HG02938 (cell line): ENCODE measurements at regions not wholly inside any gene's neighbourhood (a gene's known extent, or its start where the extent isn't known, plus 50 kb on each side); places are given as distances from the start of the nearest gene placed in this dataset.
"Not testable (repeated sequence)": the region's sequence is repeated elsewhere in the genome, so short reads cannot be mapped to it uniquely, and the experiment has no call there.

Source experiments
- ATAC-seq: cut with Tn5 transposase; IDR thresholded peaks from one replicate; pipeline ENCODE4 v1.9.1; 2021; ENCODE audit warnings: mild to moderate bottlenecking, moderate library complexity; ENCODE audit not compliant: unreplicated experiment

DNA sequence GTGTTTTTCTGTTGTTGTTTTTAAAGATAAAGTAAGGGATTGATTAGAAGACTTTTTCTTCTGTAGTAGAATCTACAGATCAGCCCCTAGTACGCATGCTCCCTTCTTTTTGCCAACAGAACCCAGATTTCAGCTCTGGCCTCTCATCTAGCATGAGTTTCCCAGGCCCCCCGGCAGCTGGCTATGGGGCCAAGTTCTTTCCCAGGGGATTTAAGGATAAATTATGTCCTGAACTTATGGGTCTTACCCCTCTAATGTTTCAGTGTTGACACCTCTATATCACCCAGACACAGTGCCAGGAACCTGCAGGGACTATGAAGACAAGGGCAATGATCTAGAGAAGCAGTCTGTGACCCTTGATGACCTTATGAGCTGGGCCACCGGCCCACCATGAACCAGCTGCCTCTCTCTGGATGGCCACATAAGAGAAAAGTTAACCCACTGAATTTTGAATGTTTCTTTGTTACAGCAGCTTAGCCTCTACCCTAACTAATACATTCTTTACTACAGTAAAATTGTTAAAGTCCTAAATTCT is 150.5 kb downstream of the UNC5CL start:
- no peak for ATAC-seq

DNA sequence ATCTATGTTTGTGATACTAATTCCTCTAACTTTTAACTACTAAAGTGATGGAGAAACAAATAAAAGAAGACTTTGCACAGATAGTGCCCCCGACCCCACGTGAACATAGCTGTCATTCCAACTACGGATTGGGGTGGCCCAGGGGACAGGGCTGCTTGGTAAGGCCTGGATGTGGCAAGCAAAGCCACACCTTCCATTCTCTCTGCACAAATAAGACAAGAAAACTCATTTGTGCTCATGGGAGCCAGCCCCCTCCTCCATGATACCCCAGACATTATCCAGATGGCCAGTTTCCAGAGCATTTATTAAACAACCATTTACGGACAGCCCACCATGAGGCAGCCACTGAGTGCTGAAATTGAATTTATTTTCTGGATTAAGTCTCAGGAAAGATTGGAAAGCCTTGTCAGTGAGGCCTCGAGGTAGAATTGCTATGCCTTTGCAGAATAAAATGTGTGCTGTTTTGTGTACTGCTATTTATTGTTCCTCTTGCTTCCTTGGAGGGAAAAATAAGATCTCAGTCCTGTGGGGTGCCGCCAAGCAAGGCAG is 151.2 kb downstream of the UNC5CL start:
- no peak for ATAC-seq

DNA sequence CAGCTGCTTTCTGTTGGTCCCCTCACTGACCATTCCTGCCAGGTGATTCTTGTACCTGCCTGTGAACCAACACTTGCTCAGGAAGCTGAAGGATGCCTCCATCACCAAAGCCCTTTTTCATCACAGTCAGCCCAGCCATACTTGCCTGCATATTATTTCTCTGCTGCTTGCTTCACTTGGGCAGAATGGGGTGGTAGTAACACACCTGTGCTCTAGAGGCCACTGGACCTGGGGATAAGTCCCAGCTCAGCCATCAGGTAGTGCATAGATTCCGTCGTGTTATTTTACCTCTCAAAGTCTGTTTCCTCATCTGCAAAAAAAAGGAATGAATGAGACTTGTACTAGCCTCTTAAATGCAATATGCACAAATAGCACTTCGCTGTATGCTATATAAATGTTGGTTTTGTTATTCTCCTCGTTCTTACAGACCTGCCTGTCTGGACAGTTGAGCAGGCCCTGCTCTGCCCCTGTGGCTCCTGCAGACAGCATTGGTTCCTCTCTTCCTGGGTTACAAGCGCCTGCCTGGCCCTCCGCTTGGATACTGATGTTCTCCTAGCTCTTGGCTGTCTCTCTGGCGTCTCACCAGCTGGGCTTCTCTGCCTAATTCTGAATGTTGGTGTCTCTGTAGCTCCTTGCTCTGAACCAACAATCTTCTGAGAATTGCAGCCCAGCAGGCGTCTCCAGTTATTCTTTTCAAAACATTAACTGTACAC is 151.8 kb downstream of the UNC5CL start:
- no peak for ATAC-seq

DNA sequence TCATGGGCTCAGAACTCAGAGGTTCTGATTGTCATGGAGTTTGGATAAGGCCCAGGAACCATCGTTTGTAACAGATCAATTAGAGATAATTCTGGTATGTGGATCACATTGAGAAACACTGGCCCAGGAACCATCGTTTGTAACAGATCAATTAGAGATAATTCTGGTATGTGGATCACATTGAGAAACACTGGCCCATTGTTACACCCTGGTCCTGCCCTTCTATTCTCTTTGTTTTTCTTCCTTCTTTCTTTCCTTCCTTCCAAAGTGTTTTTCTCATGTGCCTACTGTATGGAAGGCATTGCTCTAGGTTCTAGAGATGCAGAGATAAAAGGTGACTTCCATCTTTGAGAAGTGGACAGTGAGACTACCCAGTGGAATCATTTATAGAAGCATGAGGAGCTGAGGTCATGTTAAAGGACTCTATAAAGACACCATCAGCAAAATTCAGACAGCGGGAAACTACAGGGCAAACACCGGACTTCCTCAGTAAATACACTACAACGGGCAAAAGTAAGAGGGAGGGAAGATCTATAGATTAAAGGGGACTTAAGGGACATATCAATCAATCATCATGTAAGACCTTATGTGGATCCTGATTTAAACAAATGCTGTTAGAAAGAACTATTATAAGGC is 153.8 kb downstream of the UNC5CL start:
- ATAC-seq, result no peak

DNA sequence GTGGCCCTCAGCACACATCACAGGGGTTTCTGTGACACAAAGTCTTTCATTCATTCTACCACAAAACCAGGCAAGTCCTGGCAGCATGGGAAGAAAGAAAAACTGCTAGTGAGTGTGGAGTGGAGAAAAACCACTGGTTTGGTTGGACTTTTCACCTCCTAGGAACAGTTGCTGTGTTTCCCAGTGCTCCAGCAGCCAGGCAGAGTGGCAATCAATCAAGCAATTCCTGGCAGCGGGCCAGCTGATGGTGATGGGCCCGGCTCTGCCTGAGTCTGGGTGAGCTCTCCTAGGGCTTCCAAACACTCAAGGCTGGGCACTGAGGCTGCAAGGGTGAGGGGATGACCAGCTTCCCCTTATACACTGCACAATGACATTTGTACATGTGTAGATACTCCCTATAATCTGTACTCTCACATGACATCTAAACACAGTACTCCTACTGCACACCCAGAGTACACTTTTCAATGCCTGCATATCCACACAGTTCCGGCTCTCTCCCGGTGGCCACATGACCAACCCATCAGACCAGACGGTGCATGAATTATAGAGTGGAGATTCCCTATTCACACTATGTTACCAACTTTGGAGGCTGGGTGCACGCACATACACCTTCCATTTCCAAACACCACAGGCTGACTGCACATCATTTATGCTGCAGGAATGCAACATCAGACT is 156.6 kb downstream of the UNC5CL start:
- ATAC-seq, result no peak

DNA sequence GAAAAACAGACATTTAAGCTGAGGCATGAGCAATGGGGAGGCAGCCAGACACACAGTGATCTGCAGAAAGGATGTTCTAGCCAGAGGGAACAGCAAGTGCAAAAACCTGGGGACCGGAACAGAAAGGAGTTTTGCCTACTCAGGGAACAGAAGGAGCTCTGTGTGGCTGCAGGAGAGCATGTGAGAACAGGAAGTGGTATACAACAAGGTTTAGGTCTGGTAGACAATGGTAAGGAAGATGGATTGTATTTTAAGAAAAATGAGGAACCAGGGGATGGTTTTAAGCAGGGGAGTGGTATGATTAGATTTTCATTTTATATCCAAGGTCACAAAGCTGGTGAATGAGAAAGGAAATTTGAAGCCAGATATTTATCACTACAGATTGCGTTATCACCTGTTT is 157.5 kb downstream of the UNC5CL start:
- ATAC-seq, result no peak

DNA sequence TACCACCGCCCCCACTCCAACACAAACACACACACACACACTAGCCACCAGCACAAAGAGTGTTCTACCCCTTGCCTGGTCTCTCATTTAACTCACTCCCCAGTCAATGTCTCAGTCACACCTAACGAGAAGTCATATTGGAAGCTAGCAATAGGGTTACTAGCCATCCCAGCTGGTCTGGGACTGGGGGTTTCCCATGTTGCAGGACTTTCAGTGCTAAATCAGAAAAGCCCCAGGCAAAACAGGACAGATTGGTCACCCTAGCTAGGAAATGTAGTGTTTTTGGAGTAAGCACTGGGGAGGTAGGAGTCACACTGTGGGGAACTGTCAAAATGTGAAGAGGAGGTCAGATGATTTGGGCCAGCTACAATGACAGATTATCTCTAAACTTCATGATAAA is 158.1 kb downstream of the UNC5CL start:
- ATAC-seq, result no peak

DNA sequence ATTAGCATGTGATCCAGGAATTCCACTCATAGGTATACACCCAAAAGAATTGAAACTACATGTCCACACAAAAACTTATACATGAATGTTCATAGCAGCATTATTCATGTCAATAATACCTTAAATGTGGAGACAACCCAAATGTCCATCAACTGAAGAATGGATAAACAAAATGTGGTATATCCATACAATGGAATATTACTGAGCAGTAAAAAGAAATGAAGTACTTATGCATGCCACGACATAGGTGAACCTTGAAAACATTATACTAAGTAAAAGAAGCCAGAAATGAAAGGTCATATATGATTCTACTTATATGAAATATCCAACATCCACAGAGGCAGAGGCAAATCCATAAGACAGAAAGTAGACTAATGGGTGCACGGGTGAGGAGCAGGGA is 159.9 kb downstream of the UNC5CL start:
- no peak for ATAC-seq

DNA sequence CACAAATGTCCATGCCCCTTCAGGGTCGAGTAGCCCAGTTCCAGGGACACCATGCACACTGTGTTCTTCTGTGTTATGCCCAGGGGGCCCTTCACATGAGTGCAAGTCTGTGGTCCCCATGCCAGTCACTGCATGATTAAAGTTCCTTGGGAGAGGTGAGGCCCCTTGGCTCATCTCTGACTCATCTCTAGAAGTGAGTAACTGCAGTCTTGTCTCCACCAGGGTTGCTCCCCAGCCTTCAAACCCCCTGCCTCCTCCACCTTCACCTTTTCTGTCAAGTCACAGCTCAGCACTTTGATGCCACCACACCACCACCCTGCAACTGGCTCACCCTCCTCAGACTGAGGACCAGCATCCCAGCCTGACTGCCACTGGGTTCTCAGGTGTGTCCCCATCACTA is 161.7 kb downstream of the UNC5CL start:
- no peak for ATAC-seq

DNA sequence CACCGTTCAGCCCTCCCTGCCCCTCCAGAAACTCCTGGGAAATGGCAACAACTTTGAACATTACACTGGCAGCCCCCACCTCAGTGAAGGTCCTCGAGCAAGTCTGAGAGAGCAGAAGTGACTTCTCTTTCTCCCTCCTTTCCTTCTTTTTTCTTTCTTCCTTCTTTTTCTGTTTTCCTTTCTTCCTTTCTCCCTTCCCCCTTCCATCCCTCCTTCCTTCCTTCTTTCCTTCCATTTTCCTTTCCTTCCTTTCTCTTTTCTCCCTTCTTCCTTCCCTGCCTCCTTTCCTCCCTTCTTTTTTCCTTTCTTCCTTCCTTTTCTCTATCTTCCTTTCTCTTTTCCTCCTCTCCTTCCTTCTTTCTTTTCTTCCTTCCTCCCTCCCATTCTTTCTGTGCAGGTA is 162.7 kb downstream of the UNC5CL start:
- no peak for ATAC-seq

DNA sequence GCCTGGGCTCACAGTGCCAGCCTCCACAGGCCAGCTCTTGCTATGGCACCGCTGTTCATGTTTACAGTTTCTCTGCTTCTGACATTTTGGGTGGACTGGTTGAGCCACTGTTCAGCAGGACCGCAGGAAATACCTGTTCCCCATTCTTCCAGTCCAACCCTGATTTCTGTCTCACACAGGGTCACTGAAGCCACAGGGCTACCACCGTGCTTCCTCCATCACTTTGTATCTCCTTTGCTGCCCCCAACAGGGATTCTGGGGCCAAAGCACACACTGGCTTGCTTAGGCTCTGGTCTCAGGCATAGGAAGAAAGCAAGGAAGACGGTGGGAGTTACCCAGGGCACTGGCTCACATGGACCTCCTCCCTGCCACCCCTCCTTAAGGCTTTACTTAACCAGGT is 164.5 kb downstream of the UNC5CL start:
- ATAC-seq, result no peak

DNA sequence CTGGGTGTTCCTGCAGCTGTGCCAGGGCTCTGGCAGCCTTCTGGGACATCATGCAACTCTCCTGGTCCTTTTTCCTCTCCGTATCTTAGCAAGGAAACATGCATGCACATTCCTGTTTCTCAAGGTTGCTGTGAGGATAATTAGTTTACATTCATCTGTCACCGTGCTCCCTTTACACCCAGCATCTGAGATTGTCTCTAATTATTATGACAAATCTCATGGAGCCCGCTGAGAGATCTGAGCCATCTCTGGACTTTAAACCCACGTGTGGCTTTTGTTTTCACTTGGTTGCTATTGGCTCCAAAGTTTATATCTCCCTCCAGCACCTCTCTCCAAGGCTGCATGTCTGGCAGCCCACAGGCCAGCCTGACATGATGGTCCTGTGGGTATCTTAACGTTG is 167.6 kb downstream of the UNC5CL start:
- no peak for ATAC-seq

DNA sequence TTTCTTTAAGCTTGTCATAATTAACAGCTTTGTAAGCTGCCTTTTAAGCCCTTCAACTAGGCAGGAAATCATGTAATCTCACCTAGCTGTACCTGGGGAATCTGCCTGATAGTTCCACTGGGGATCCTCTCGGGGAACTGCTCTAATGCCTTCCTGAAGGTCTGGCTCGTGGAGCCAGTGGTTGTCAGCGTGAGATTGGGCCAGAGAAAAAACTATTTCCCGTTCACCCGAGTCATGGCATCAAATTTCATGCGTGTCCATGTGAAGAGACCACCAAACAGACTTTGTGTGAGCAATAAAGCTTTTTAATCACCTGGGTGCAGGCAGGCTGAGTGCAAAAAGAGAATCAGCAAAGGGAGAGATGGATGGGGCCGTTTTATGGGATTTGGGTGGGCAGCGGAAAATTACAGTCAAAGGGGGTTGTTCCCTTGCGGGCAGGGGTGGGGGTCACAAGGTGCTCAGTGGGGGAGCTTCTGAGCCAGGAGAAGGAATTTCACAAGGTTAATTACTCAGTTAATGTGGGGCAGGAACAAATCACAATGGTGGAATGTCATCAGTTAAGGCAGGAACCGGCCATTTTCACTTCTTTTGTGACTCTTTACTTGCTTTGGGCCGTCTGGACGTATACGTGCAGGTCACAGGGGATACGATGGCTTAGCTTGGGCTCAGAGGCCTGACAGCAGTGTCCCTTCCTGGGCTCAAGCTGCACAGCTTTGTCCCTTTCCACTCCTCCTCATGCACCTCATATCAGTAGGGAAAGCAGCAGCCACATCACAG is 170.7 kb downstream of the UNC5CL start:
- not testable (repeated sequence) for ATAC-seq

DNA sequence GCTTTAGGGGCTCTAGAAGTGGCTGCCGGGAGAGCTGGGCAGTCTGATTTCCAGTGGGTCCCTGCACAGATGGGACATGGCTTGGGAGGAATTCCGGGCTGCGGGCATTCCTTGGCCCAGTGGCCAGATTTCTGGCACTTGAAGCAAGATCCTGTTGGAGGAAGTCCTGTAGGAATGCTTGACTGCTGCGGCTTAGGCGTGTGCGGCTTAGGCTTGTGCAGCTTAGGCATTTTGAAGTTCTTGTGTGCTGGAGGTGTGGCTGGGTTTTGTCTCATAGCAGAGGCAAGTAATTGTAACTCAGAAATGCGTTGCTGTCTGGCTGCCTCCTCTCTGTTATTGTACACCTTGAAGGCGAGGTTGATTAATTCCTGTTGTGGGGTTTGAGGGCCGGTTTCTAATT is 171.5 kb downstream of the UNC5CL start:
- not testable (repeated sequence) for ATAC-seq

DNA sequence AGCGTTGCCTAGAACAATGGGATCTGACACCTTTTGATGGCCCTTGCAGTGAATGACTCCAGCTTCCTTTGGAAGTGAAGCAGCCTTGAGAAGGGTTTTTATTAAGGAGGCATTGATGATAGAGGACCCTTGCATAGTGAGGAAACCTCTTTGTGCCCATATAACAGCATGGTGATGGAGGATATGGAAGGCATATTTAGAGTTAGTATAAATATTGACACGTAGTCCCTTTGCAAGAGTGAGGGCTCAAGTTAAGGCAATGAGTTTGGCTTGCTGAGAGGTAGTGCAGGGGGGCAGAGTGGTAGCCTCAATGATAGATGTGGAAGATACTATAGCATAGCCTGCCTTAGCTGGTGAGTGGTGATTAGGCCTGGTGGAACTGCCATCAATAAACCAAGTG is 173.8 kb downstream of the UNC5CL start:
- not testable (repeated sequence) for ATAC-seq

DNA sequence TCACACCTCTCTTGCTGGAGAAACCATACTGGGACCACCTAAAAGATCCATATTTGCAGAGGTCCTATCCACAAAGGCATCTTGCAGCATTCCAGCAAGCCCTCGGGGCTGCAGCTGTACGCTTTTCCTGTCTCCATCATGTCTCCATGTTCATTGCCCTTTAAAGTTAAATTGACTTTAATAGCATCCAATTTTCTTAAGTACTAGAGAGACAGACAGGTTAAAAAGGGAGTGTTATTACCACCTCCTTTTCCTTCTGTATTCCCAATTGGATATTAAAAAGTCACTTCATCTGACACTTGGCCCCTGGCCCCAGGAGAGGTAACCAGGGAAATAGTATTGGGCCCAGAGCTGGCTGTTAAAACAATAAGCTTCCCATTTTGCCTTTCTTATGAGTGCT is 178.6 kb downstream of the UNC5CL start:
- no peak for ATAC-seq

DNA sequence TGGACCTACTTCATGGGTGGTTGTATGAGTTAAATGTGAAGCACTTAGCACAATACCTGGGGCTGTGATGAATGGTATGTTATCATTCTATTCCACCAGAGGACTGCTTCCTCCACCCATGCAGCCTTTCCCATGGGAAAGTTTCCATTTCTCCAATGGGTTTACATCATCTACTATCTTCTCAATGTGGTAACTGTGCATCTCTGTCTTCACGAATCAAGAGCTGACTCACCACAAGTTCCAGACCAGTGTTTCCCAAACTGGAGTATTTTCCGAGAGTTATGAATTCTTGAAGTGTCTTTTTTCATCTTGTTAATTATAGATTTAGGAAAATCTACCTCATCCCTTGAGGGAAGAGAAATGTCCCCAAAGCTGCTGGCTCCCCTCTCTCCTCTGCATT is 182.8 kb downstream of the UNC5CL start:
- ATAC-seq, result no peak

DNA sequence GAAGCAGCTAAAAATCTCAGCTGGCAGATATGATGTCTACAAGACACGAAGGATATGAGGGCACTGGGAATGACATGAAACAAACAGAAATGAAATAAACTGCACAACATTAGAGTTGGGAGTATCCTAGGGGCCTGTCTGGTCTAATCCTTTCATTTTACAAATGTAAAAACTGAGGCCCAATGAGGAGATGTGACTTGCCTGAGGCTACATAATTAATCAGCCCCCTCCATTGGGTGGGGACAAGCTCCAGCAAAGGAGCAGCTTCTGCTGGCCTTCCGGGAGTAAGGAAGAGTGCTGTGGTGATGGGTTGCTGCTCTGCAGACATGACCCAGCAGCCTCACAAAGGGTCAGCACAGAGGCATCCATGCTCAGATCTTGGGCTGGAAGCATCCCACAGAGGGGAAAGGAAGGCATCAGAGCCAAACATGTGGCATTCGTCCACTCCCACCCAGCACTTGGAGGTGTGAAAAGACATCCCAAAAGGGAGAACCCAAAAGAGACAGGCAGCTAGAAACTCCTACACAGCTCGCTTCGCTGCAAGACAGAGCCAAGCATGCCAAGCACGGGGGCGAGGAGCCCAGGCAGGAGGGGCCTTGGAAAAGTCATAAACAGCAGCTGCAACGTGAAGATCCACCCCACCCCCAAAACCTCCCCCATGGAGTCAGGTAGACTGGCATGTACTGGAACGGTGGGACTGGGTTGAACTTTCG is 183.7 kb downstream of the UNC5CL start:
- ATAC-seq, result no peak

DNA sequence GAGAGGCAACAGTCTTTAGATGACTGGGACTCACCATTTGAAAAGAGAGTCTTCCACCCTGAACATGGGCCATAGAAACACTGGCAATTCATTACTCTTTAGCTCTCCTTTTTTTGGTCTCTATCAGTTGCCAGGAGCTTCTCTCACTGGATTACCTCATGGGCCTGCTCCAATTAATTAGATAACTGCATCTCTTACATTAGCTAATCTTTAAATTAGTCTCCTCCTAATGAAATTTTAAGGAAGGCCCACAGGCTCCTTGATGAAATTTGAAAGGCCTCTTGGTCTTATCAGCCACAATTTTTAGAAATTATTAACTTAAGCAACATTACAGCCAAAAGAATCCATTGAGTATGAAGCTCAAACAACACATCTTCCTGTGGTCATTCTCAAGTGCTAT is 184.4 kb downstream of the UNC5CL start:
- ATAC-seq, result no peak

DNA sequence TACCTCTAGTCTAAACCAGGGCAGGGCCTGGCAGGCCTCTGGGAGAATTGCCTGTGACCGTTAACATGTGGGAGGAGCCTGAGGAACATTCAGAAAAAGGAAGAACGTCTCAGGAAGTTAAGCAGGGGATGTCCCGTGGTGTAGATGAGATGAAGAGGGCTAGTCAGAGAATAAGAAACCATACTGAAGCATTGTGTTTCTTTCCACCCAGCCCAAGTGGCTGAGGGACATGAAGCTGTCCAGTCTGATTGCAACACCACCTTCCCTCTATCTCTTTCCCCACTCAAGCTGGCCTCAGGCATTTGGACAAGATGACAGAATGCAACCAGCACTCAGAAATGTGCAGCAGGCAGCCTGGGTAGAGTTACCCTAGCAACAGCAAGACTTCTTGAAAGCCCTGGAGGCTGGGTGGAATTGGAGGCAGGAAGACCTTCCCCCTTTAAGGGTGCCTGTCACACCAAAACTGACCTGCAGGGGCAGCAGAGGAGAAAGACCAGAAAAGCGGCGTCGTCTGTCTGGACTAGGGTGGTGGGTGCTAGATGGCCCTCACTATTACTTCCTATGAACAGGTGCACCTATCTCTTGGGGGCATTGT is 186.1 kb downstream of the UNC5CL start:
- ATAC-seq, result no peak
